ENCODE measurements at regions not wholly inside any gene's neighbourhood (a gene's known extent, or its start where the extent isn't known, plus 50 kb on each side); places are given as distances from the start of the nearest gene placed in this dataset.

GRCh38 chr6:133590814-133591213, 298.1 kb upstream of the TCF21 start:
- Histone ChIP-seq H3K4me3 (ENCODE audit: insufficient read depth, low read depth, low read length) (no peak overlapping the region), H3K23ac (ENCODE audit: low read depth, low read length) (peak overlapping the region; percentile 19; the same call in 1 of the 2 replicates), H3K27me3 (ENCODE audit: control insufficient read depth, insufficient read depth, low read length) (no peaks in the 10 kb centered on the region), H3K79me1 (ENCODE audit: low read depth in 1 of 2, low read length in 2 of 2) (no peaks in the 10 kb centered on the region; a peak in 1 of 4 replicates), H2BK20ac (ENCODE audit: low read depth, low read length) (peak overlapping the region; percentile 70), H3K27ac (ENCODE audit: insufficient read depth, low read length) (peak overlapping the region; percentile 60; the same call in 1 of the 2 replicates), H3K4ac (ENCODE audit: low read depth, low read length) (peak overlapping the region; percentile 57; the same call in 1 of the 2 replicates), H2AK5ac (ENCODE audit: low read depth, low read length) (peak overlapping the region; percentile 91), H2BK120ac (ENCODE audit: low read depth, low read length) (peak overlapping the region; percentile 80), H3K4me1 (ENCODE audit: control insufficient read depth, insufficient read depth, low read length) (peaks cover 19% of the 10 kb centered on the region), H2AFZ (replicated peaks; ENCODE audit: low read length, poor library complexity) (no peak overlapping the region), H4K5ac (ENCODE audit: low read depth, low read length) (peak overlapping the region; percentile 53), H2BK15ac (ENCODE audit: low read depth, low read length) (peak overlapping the region; percentile 93; the same call in 2 of the 3 replicates), H3K56ac (ENCODE audit: extremely low read depth, insufficient read depth, low read length) (no peak overlapping the region), H3K18ac (ENCODE audit: low read depth, low read length) (peak overlapping the region; percentile 60), H3K9me3 (ENCODE audit: control insufficient read depth, insufficient read depth, low read length) (no peaks in the 10 kb centered on the region), H3K9me1 (ENCODE audit: insufficient read depth, low read length) (peaks cover 2% of the 10 kb centered on the region), H3K14ac (replicated peaks; ENCODE audit: low read depth, low read length) (peak overlapping the region; percentile 62), H3K36me3 (ENCODE audit: control insufficient read depth, insufficient read depth, low read length) (no peaks in the 10 kb centered on the region), H2AK9ac (replicated peaks; ENCODE audit: low read depth, low read length, poor library complexity) (no peak overlapping the region), H4K8ac (ENCODE audit: low read depth in 2 of 2, low read length in 2 of 2) (peak overlapping the region; percentile 53 to 85; a peak in 3 of 4 replicates), H4K20me1 (ENCODE audit: insufficient read depth, low read length) (no peaks in the 10 kb centered on the region), H2BK5ac (ENCODE audit: low read depth, low read length, poor library complexity, severe bottlenecking) (peak overlapping the region; percentile 56), H4K91ac (ENCODE audit: insufficient read depth, low read depth, low read length) (peak overlapping the region; percentile 75), H3K4me2 (ENCODE audit: low read depth, low read length) (no peak overlapping the region), H3K9ac (ENCODE audit: low read depth, low read length) (no peak overlapping the region)
- CTCF ChIA-PET = no interaction called here
- no TSS peak for BruUV-seq (replicated peaks)
- ATAC-seq (ENCODE audit: low read depth) = no peak
- peak; percentile 41 for DNase-seq
- 93% methylated on average over 2 of the region's 3 CpGs; no CpG with 5 or more reads in 1 of the 2 experiments for WGBS, 2 experiments (ENCODE audit: extremely low coverage in 2 of 2, insufficient read length in 1 of 2)
- POLR2A ChIA-PET (ENCODE audit: unreplicated experiment) = no interaction called here
- intact Hi-C loops (cut with micrococcal nuclease) (no loop called here), dilution Hi-C loops (cut with HindIII; ENCODE audit: low sequenced_read_pairs, unreplicated experiment) (loop anchor here (25.0 kb wide), 1 partner anchor 296 kb away; the partner anchor contains the start of gene TCF21), in situ Hi-C loops (cut with MboI; ENCODE audit: low sequenced_read_pairs) (no loop called here)
- TF ChIP-seq RAD21 (IDR thresholded peaks at IDR 0.05; ENCODE audit: low read length) (no peak), NFE2L2 (IDR thresholded peaks at IDR 0.05; ENCODE audit: low read depth, low read length) (peak; percentile 93), RCOR1 (IDR thresholded peaks at IDR 0.05; ENCODE audit: insufficient replicate concordance, low read length) (no peak), MAFK (IDR thresholded peaks at IDR 0.05; ENCODE audit: low read depth, low read length) (peak; percentile 90), RFX5 (IDR thresholded peaks at IDR 0.05; ENCODE audit: low read depth, low read length) (no peak), SMC3 (IDR thresholded peaks at IDR 0.05; ENCODE audit: low read depth, low read length) (no peak), MXI1 (IDR thresholded peaks at IDR 0.05; ENCODE audit: borderline replicate concordance, low read depth, low read length) (no peak)

All from IMR-90 (cell line).